ENCODE measurements at regions not wholly inside any gene's neighbourhood (a gene's known extent, or its start where the extent isn't known, plus 50 kb on each side); places are given as distances from the start of the nearest gene placed in this dataset.

DNA sequence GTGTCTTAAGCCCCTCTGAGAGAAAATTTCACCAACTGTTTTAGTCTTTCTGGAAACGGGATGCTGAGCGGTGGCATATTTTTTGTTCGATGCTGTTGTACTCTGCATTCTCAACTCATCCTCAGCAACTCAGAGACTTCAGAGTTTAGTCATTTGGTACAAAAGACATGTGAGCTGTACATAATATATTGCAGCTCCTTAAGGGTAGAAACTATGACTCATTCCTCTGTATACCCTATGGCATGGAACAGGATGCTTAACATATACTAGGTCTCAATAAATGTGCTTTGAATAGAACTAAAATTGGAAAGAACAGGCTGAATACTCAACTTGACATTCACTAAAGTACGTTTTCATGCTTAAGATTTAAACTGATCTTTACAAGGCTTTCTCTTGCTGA lies 130.5 kb upstream of the SLITRK2 start:
- Mint-ChIP-seq H3K36me3 (no peaks in the 10 kb centered on the region), H3K27ac (no peak overlapping the region), H3K27me3 (no peaks in the 10 kb centered on the region), H3K4me3 (no peak overlapping the region), H3K4me1 (no peaks in the 10 kb centered on the region), H3K9me3 (no peaks in the 10 kb centered on the region)
- POLR2A ChIA-PET = no interaction called here
- ATAC-seq (ENCODE audit: low read depth) (no peak), DNase-seq (no peak)

DNA sequence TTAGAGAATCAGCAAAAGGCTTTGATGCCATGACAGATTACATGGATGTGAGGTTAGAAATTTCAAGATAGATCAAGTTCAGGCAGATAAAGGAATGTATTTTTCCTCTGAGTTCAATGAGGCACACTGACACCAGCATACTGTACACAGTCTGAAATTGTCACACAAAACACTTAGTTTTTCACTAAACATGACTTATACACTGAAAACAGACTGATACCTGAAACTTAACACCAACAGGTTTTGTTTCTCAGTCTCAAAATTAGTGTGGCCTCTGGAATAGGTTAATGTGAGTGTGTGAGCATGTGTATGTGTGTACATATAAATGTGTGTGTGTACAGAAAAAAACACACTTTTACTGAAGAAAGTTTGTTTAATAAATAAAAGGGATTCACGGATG lies 129.9 kb upstream of the SLITRK2 start:
- no peaks in the 10 kb centered on the region for H3K27me3 Mint-ChIP-seq
- no peak overlapping the region for H3K4me3 Mint-ChIP-seq

DNA sequence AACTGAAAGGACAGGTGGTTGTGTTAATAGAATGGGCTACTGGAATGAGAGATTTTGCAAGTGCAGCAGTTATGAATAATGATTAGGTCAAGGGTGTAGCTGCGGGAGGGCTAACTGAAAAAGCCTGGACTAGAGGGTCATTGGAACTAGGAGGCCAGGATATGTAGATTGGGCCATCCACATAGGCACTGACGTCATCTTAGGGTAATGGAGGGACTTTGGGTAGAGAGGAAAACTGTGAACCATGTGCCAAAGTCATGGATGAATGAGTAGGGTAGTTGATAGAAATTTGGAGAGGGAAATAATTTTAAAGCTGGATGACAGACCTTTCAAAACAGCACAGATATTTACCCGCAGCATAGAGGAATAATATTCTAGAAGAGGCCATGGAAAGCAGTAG lies 123.6 kb upstream of the SLITRK2 start:
- Mint-ChIP-seq H3K36me3 (no peaks in the 10 kb centered on the region), H3K9me3 (no peaks in the 10 kb centered on the region), H3K27ac (peak overlapping the region; percentile 34), H3K4me3 (no peak overlapping the region), H3K27me3 (no peaks in the 10 kb centered on the region), H3K4me1 (no peaks in the 10 kb centered on the region)
- no peak for DNase-seq
- ATAC-seq (ENCODE audit: low read depth) = no peak
- POLR2A ChIA-PET = no interaction called here

More for the DNA sequence above, 129.9 kb upstream of the SLITRK2 start:
- POLR2A ChIA-PET = no interaction called here
- Mint-ChIP-seq H3K4me1 (no peaks in the 10 kb centered on the region), H3K36me3 (no peaks in the 10 kb centered on the region), H3K9me3 (no peaks in the 10 kb centered on the region), H3K27ac (no peak overlapping the region)
- DNase-seq (no peak), ATAC-seq (ENCODE audit: low read depth) (no peak)

DNA sequence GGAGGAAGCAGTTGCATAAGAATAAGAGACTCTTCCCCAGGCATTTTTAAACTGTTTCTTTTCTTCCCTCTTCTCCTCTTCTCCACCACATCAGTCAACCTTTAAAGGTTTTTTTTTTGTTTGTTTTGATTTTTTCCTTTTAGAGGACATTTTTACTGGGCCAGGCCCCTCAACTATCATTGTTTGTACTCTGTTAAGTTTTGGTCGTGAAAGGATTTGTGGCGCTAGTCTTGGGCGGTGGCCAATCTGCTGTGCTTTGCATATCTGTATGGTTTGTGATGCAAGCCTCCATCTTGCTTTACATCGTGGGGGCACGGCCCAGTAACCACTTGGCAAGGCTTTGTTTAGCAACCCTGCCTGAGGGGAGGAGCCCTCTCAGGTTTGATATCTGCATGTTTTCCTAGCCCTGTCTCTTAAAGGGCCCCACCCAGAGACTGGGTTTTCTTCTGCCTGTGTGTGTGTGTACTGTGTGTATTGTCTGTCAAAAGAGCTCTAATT lies 101.9 kb upstream of the SLITRK2 start:
- no peaks in the 10 kb centered on the region for H3K9me3 Mint-ChIP-seq
- POLR2A ChIA-PET = no interaction called here
- DNase-seq (no peak), ATAC-seq (ENCODE audit: low read depth) (no peak)
- H3K36me3 Mint-ChIP-seq = no peaks in the 10 kb centered on the region
- no peaks in the 10 kb centered on the region for H3K4me1 Mint-ChIP-seq
- no peaks in the 10 kb centered on the region for H3K27me3 Mint-ChIP-seq
- no peak overlapping the region for H3K4me3 Mint-ChIP-seq
- no peak overlapping the region for H3K27ac Mint-ChIP-seq

DNA sequence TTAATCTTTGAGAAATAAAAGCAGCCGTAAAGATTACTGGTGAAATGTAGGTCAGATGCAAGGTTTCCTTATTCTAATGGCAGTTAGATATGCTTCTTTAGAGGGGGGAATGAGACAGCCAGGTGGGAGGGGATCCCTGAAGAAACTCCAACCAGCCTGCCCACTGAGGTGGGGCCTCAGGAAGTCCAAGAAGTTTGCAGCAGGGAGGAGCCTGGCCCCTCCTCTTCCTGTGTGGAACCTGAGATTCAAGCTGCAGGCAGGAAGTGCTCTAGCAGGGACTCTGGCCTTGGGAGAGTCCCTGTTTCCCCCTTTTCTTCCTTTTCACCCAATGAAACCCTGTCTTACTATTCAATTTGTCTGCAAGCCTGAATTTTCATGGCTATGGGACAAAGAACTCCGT lies 101.4 kb upstream of the SLITRK2 start:
- H3K27me3 Mint-ChIP-seq = no peaks in the 10 kb centered on the region
- H3K9me3 Mint-ChIP-seq = no peaks in the 10 kb centered on the region
- ATAC-seq (ENCODE audit: low read depth) (no peak), DNase-seq (no peak)
- H3K4me3 Mint-ChIP-seq = no peak overlapping the region
- POLR2A ChIA-PET = no interaction called here
- no peaks in the 10 kb centered on the region for H3K36me3 Mint-ChIP-seq
- no peak overlapping the region for H3K27ac Mint-ChIP-seq
- H3K4me1 Mint-ChIP-seq = no peaks in the 10 kb centered on the region

DNA sequence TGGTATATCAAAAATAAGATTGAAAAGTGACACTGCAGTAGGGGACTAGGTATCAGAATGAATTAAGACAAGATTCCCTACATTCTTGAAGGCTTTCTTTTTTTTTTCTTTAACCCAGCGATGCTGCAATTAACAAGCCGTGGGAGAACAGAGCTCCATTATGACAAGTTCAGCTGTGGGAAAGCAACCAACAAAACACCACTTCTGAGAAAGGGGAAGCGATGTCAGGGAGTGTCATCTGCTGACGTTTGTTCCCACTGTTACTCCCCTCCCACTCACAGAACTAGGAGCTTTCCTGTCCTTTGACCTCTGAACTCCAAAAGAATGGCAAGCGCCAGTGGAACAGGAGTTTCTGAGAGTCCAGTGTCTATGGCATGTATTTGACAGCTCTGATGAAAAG lies 90.2 kb upstream of the SLITRK2 start:
- Mint-ChIP-seq H3K27ac (no peak overlapping the region), H3K27me3 (no peaks in the 10 kb centered on the region), H3K4me1 (no peaks in the 10 kb centered on the region), H3K36me3 (no peaks in the 10 kb centered on the region), H3K9me3 (no peaks in the 10 kb centered on the region), H3K4me3 (no peak overlapping the region)
- DNase-seq (no peak), ATAC-seq (ENCODE audit: low read depth) (no peak)
- POLR2A ChIA-PET = no interaction called here

DNA sequence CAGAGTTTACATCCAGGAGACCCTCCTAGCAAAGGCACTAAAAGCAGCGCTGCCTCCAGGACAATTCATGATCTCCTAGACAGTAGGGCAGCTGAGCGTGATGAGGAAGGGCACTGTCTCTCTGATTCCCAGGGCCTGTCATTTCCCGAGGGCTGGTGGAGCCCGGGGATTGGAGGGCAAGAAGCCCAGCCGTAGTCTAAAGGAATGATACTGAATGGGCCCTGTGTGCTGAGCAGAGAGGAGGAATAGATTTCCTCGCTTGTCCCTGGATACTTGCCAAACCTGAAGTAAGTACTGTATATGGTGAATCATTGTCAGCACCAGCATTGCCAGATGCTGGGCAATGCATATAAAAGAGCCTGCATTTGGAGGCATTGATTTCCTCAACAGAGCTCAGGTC lies 88.0 kb upstream of the SLITRK2 start:
- ATAC-seq (ENCODE audit: low read depth) = no peak
- H3K27ac Mint-ChIP-seq = no peak overlapping the region

DNA sequence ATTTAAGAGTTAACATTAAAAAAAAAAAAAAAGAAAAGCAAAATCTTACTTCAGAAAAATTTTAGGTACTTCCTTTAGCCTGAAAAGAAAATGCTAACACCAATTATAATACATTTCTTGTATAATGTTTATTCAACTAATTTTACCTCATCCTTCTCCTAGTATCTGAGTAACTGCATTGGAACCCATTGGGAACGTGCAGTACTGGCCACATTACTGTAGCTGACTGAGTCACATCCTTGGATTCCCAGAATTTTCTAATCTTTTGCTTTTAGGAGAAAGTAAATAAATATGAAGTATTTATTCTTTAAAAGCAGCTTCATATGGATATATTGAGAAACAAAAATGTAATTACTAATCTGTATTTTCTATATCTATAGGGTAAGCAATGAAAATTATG lies 82.6 kb upstream of the SLITRK2 start:
- POLR2A ChIA-PET = no interaction called here
- no peak overlapping the region for H3K27ac Mint-ChIP-seq
- no peaks in the 10 kb centered on the region for H3K27me3 Mint-ChIP-seq

More for the DNA sequence above, 88.0 kb upstream of the SLITRK2 start:
- no peaks in the 10 kb centered on the region for H3K36me3 Mint-ChIP-seq
- H3K27me3 Mint-ChIP-seq = no peaks in the 10 kb centered on the region
- POLR2A ChIA-PET = no interaction called here
- no peak for DNase-seq
- H3K4me1 Mint-ChIP-seq = no peaks in the 10 kb centered on the region
- H3K4me3 Mint-ChIP-seq = no peak overlapping the region
- no peaks in the 10 kb centered on the region for H3K9me3 Mint-ChIP-seq

DNA sequence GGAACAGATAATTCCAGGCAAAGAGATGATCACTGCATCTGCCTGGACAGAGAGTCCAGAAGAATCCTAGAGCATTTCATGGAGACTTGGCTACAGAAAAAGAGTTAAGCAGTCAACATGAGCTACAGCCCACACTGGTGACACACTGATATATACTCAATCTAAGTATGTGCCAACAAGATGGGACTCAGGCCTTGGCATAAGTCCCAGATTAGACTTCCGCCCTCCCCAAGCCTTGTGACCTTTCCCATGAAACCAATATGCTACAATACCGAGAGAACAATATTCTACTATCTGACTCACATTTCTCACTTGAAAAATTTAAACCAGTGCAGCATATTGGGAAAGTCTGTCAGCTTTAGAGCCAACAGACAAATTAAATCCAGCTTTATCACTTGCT lies 65.7 kb upstream of the SLITRK2 start:
- H3K27ac Mint-ChIP-seq = no peak overlapping the region
- no peaks in the 10 kb centered on the region for H3K36me3 Mint-ChIP-seq
- no peak for DNase-seq
- no peaks in the 10 kb centered on the region for H3K27me3 Mint-ChIP-seq
- ATAC-seq (ENCODE audit: low read depth) = no peak
- POLR2A ChIA-PET = no interaction called here
- H3K4me3 Mint-ChIP-seq = no peak overlapping the region
- peaks cover 3% of the 10 kb centered on the region for H3K9me3 Mint-ChIP-seq
- H3K4me1 Mint-ChIP-seq = no peaks in the 10 kb centered on the region

More for the DNA sequence above, 82.6 kb upstream of the SLITRK2 start:
- Mint-ChIP-seq H3K4me3 (no peak overlapping the region), H3K4me1 (no peaks in the 10 kb centered on the region), H3K9me3 (peaks cover 2% of the 10 kb centered on the region), H3K36me3 (no peaks in the 10 kb centered on the region)
- DNase-seq (no peak), ATAC-seq (ENCODE audit: low read depth) (no peak)
